ENCODE measurements at regions not wholly inside any gene's neighbourhood (a gene's known extent, or its start where the extent isn't known, plus 50 kb on each side); places are given as distances from the start of the nearest gene placed in this dataset.

DNA sequence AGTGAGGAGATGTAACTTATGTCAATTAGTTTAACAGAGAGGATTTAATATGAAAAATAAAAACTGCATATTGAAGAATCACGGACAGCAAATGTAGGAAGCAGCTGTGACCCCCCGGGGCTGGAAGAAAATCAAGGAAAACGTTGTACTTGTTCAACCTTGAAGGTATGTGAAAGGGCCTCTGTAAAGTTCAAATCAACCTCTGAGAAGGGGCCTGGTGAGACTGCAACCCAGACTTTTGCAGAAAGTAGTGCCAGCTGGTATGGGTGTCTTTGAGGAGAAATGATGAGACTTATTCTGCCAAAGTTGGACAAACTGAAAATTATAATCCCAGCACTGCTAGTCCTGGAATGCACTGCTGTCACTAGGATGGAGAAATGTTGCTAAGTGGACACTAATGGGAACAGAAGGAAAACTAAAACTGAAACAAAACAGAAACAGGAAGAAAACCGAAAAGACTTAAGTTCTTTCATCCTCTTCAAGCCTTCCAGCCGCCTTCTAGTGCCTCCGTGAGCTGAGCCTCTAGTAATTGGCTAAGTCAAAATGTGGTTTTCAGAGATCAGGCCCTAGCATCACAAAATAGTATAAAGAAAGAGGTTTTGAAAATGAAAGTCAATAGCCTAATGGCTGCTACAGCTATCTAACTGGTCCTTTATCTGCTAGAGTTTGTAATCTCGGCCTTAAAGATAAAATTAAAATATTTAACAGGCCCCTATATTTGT is 253.7 kb upstream of the SORCS1 start:
- Histone ChIP-seq H3K4me1 (replicated peaks in 1 of 4; ENCODE audit: control insufficient read depth in 3 of 4, insufficient read depth in 4 of 4, low read length in 3 of 4) (no peaks in the 10 kb centered on the region), H3K36me3 (ENCODE audit: control insufficient read depth in 2 of 4, insufficient read depth in 4 of 4, low read length in 3 of 4) (no peaks in the 10 kb centered on the region), H2BK5ac (ENCODE audit: low read depth, low read length) (no peak overlapping the region), H2BK20ac (ENCODE audit: low read length) (no peak overlapping the region), H3K14ac (ENCODE audit: insufficient read length) (no peak overlapping the region), H3K79me2 (ENCODE audit: control insufficient read depth in 1 of 2, insufficient read depth in 2 of 2, low read length in 2 of 2) (no peaks in the 10 kb centered on the region), H3K27ac (ENCODE audit: low read depth, low read length) (no peak overlapping the region), H3K4me2 (ENCODE audit: insufficient read depth in 1 of 2, low read depth in 2 of 2, low read length in 2 of 2) (no peak overlapping the region), H3K18ac (ENCODE audit: extremely low read depth, low read length) (no peak overlapping the region), H2BK15ac (ENCODE audit: low read length) (no peak overlapping the region), H3K4ac (replicated peaks; ENCODE audit: insufficient read length, low read depth, low read length) (no peak overlapping the region), H2AK5ac (ENCODE audit: low read depth, low read length) (no peak overlapping the region), H3K23ac (ENCODE audit: insufficient read length) (no peak overlapping the region), H3K9me3 (ENCODE audit: insufficient read depth in 2 of 2, low read depth in 1 of 2, low read length in 1 of 2) (no peaks in the 10 kb centered on the region), H2BK120ac (replicated peaks; ENCODE audit: low read depth, low read length) (no peak overlapping the region), H3K56ac (replicated peaks; ENCODE audit: insufficient read length, low read depth, low read length) (no peak overlapping the region), H3K27me3 (replicated peaks in 1 of 4; ENCODE audit: control insufficient read depth in 3 of 4, extremely low read depth in 1 of 4, insufficient read depth in 3 of 4, low read length in 3 of 4) (no peaks in the 10 kb centered on the region), H4K8ac (ENCODE audit: extremely low read depth, insufficient read depth, low read length) (no peak overlapping the region), H4K20me1 (replicated peaks in 1 of 2; ENCODE audit: control insufficient read depth in 1 of 2, insufficient read depth in 2 of 2, low read length in 2 of 2) (no peaks in the 10 kb centered on the region), H4K5ac (ENCODE audit: insufficient read length, low read depth, low read length) (no peak overlapping the region), H3K4me3 (ENCODE audit: extremely low read depth in 1 of 4, insufficient read depth in 2 of 4, low read depth in 3 of 4, low read length in 4 of 4) (no peak overlapping the region), H2AFZ (ENCODE audit: low read length) (no peak overlapping the region), H3K9ac (replicated peaks in 1 of 4; ENCODE audit: extremely low read depth in 1 of 4, low read depth in 3 of 4, low read length in 3 of 4) (no peak overlapping the region), H2BK12ac (ENCODE audit: low read depth, low read length) (no peak overlapping the region), H4K91ac (replicated peaks; ENCODE audit: insufficient read length, low read length) (no peak overlapping the region), H3K23me2 (ENCODE audit: low read depth, low read length) (no peaks in the 10 kb centered on the region), H3K79me1 (ENCODE audit: low read depth, low read length) (no peaks in the 10 kb centered on the region)
- ChIA-PET POLR2A (ENCODE audit: partially characterized antibody) (no interaction called here), CTCF (ENCODE audit: partially characterized antibody) (interaction anchor here (0.9 kb wide), 1 partner anchor 36 kb away, joined by 3 read pairs; no protein-coding TSS in a partner anchor)
- FAIRE-seq (no peak), DNase-seq (ENCODE audit: low read depth in 1 of 2, low spot score in 2 of 2) (no peak)
- WGBS, 2 experiments (ENCODE audit: extremely low coverage in 1 of 2, insufficient coverage in 1 of 2, insufficient read length in 1 of 2, insufficient replicate concordance in 2 of 2, low coverage in 1 of 2, low lambda C conversion rate in 2 of 2, missing lambda C conversion rate in 1 of 2): 91% methylated on average over 7 of the region's 7 CpGs; no CpG with 5 or more reads in 1 of the 2 experiments
- no peak for TF ChIP-seq BACH1 (IDR thresholded peaks at IDR 0.05; ENCODE audit: low read length)
- no peak for TF ChIP-seq CHD1 (IDR thresholded peaks at IDR 0.05; ENCODE audit: low read depth, low read length)
- TF ChIP-seq CEBPB (IDR thresholded peaks at IDR 0.05; ENCODE audit: low read depth, low read length): no peak
- TF ChIP-seq GTF2F1 (IDR thresholded peaks at IDR 0.05; ENCODE audit: borderline replicate concordance, low read depth, low read length): no peak
- TF ChIP-seq EGR1 (IDR thresholded peaks at IDR 0.05; ENCODE audit: borderline replicate concordance, low read depth, low read length): no peak
- no peak for TF ChIP-seq SUZ12 (IDR thresholded peaks at IDR 0.05; ENCODE audit: low read length)
